Activated T-cell treated with anti-CD3 and anti-CD28 coated beads, Interleukin-2, amount 50 U/mL, for 24 hours (primary cell): ENCODE measurements at regions not wholly inside any gene's neighbourhood (a gene's known extent, or its start where the extent isn't known, plus 50 kb on each side); places are given as distances from the start of the nearest gene placed in this dataset.
"Not testable (repeated sequence)": the region's sequence is repeated elsewhere in the genome, so short reads cannot be mapped to it uniquely, and the experiment has no call there.

Source experiments
- DNase-seq: peaks from one replicate; pipeline ENCODE4 v3.0.0-alpha.2; 2020
- H3K27ac Mint-ChIP-seq: 2 replicates; pipeline ENCODE4 v1.8.0; 2020; ENCODE audit warnings: mild to moderate bottlenecking, mixed read lengths
- H3K27me3 Mint-ChIP-seq: 2 replicates; pipeline ENCODE4 v1.8.0; 2020; ENCODE audit warnings: mixed read lengths
- H3K36me3 Mint-ChIP-seq: 2 replicates; pipeline ENCODE4 v1.8.0; 2020; ENCODE audit warnings: low read depth, mixed read lengths
- H3K4me1 Mint-ChIP-seq: 2 replicates; pipeline ENCODE4 v1.8.0; 2020; ENCODE audit warnings: low read depth, mixed read lengths
- H3K4me3 Mint-ChIP-seq: 2 replicates; pipeline ENCODE4 v1.8.0; 2020; ENCODE audit warnings: mild to moderate bottlenecking, moderate library complexity, mixed read lengths
- H3K9me3 Mint-ChIP-seq: 2 replicates; pipeline ENCODE4 v1.8.0; 2020; ENCODE audit warnings: mixed read lengths

DNA sequence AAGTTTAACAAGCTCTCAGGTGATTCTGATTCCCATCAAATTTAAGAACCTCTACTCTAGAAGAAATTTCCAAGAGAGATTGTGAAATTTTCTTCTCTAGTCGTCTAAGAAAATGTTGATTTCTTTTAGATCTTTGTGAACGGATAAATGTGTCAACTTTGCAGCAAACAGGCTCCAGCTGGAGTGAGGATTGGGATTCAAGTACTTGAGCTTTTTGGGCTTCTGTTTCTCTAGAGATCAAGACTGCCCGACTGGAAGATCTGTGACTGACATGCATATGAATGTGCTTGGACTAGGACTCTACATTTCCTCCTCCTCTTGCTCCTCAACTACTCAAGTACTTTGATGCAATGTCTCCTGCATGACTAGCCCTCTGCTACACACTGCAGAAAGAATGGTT lies 388.3 kb downstream of the TMEM38B start:
- no peaks in the 10 kb centered on the region for H3K36me3 Mint-ChIP-seq
- H3K4me3 Mint-ChIP-seq: no peak overlapping the region

DNA sequence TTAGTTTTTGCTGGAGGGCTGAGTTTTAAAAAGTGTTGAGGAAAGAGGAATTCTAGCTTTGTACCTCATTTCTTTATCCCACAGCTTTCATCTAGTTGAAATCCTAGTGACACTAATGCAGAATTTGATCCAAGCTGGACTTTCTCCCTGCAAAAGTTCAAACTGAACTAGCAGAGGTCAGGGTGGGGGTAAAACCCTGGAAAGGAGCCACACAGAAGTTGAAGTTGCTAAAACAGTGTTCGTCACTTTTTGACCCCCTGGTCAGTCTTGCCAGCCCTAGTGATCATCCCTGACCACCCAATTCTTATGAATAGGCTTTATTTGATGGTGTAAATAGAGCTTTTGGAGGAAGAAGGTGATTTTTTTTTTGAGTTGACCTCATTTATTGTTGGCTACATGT lies 390.4 kb downstream of the TMEM38B start:
- Mint-ChIP-seq H3K27me3 (no peaks in the 10 kb centered on the region), H3K9me3 (peaks cover 3% of the 10 kb centered on the region), H3K36me3 (no peaks in the 10 kb centered on the region), H3K4me3 (no peak overlapping the region), H3K27ac (no peak overlapping the region), H3K4me1 (no peaks in the 10 kb centered on the region)
- no peak for DNase-seq

More for the DNA sequence above, 388.3 kb downstream of the TMEM38B start:
- Mint-ChIP-seq H3K9me3 (no peaks in the 10 kb centered on the region), H3K27ac (no peak overlapping the region), H3K27me3 (no peaks in the 10 kb centered on the region), H3K4me1 (no peaks in the 10 kb centered on the region)
- DNase-seq: no peak

- peaks cover 3% of the 10 kb centered on the region for H3K9me3 Mint-ChIP-seq
- no peaks in the 10 kb centered on the region for H3K36me3 Mint-ChIP-seq
- no peak overlapping the region for H3K4me3 Mint-ChIP-seq
- no peaks in the 10 kb centered on the region for H3K4me1 Mint-ChIP-seq
- H3K27ac Mint-ChIP-seq: no peak overlapping the region
- no peak for DNase-seq
- H3K27me3 Mint-ChIP-seq: no peaks in the 10 kb centered on the region
These were observed 391.1 kb downstream of the TMEM38B start for GRCh38 chr9:106085479-106085878.

DNA sequence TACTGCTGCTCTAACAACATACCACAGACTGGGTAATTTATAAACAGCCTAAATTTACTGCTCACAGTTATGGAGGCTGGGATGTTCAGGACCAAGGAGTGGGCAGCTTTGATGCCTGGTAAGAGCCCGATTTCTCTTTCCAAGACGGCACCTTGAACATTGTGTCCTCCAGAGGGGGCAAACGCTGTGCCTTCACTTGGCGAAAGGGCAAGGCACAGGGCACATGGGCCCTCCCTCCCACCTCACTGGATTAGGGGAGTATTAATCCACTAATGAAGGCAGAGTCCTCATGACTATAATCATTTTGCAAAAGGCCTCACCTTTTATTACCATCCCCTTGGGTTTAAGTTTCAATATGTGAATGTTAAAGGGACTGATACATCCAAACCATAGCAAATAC lies 397.7 kb downstream of the TMEM38B start:
- no peaks in the 10 kb centered on the region for H3K27me3 Mint-ChIP-seq
- no peak overlapping the region for H3K27ac Mint-ChIP-seq
- H3K4me3 Mint-ChIP-seq: no peak overlapping the region
- no peak for DNase-seq
- H3K4me1 Mint-ChIP-seq: no peaks in the 10 kb centered on the region
- peaks cover 17% of the 10 kb centered on the region for H3K9me3 Mint-ChIP-seq
- no peaks in the 10 kb centered on the region for H3K36me3 Mint-ChIP-seq

- no peaks in the 10 kb centered on the region for H3K36me3 Mint-ChIP-seq
- H3K4me3 Mint-ChIP-seq: no peak overlapping the region
- H3K27ac Mint-ChIP-seq: no peak overlapping the region
- H3K4me1 Mint-ChIP-seq: no peaks in the 10 kb centered on the region
- DNase-seq: no peak
- no peaks in the 10 kb centered on the region for H3K27me3 Mint-ChIP-seq
- peaks cover 5% of the 10 kb centered on the region for H3K9me3 Mint-ChIP-seq
These were observed 408.5 kb downstream of the TMEM38B start for GRCh38 chr9:106102821-106103220.

DNA sequence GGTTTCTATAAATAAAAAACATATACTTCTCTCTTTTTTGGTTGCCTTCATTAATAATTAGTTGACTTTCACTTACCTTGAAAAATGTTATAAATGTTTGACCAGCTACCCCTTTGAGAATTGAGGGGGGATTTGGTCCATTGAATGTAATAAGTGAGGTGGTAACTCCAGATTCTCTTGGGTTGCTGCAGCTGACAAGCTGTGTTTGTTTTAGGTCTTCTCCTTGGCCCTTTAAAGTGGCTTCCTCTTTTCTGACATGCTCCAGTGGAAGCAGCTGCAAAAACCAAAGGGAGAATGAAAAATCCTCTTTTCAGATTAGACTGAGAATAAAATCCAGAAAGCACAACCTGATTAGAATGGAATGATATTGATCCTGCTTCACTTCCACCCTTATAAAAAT lies 410.5 kb downstream of the TMEM38B start:
- no peaks in the 10 kb centered on the region for H3K27me3 Mint-ChIP-seq
- H3K4me3 Mint-ChIP-seq: no peak overlapping the region
- no peaks in the 10 kb centered on the region for H3K4me1 Mint-ChIP-seq
- H3K27ac Mint-ChIP-seq: no peak overlapping the region
- no peak for DNase-seq
- peaks cover 9% of the 10 kb centered on the region for H3K9me3 Mint-ChIP-seq
- no peaks in the 10 kb centered on the region for H3K36me3 Mint-ChIP-seq

DNA sequence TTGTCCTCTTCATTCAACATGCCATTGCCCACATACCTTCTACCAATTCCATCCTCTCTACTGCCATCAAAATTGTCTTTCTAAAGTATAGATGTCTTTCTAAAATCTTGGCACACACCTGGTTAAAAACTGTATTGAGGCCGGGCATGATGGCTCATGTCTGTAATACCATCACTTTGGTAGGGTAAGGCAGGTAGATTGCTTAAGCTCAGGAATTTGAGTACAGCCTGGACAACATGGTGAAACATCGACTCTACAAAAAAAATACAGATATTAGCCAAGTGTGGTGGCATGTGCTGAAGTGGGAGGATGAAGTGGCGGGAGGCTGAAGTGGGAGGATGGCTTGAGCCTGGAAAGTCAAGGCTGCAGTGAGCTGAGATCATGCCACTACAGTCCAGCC lies 412.1 kb downstream of the TMEM38B start:
- peaks cover 11% of the 10 kb centered on the region for H3K9me3 Mint-ChIP-seq

GRCh38 chr9:106107716-106108115 lies 413.4 kb downstream of the TMEM38B start:
- no peak overlapping the region for H3K4me3 Mint-ChIP-seq
- H3K27ac Mint-ChIP-seq: no peak overlapping the region
- H3K9me3 Mint-ChIP-seq: peaks cover 9% of the 10 kb centered on the region
- no peaks in the 10 kb centered on the region for H3K4me1 Mint-ChIP-seq
- H3K27me3 Mint-ChIP-seq: no peaks in the 10 kb centered on the region
- DNase-seq: no peak
- H3K36me3 Mint-ChIP-seq: no peaks in the 10 kb centered on the region

More for the DNA sequence above, 412.1 kb downstream of the TMEM38B start:
- Mint-ChIP-seq H3K4me1 (no peaks in the 10 kb centered on the region), H3K27me3 (no peaks in the 10 kb centered on the region), H3K27ac (no peak overlapping the region), H3K36me3 (no peaks in the 10 kb centered on the region), H3K4me3 (no peak overlapping the region)
- DNase-seq: no peak

- not testable (repeated sequence) for H3K9me3 Mint-ChIP-seq, H3K36me3 Mint-ChIP-seq, DNase-seq, H3K27me3 Mint-ChIP-seq, H3K4me3 Mint-ChIP-seq, H3K4me1 Mint-ChIP-seq, H3K27ac Mint-ChIP-seq
These were observed 415.4 kb downstream of the TMEM38B start for GRCh38 chr9:106109706-106110105.

DNA sequence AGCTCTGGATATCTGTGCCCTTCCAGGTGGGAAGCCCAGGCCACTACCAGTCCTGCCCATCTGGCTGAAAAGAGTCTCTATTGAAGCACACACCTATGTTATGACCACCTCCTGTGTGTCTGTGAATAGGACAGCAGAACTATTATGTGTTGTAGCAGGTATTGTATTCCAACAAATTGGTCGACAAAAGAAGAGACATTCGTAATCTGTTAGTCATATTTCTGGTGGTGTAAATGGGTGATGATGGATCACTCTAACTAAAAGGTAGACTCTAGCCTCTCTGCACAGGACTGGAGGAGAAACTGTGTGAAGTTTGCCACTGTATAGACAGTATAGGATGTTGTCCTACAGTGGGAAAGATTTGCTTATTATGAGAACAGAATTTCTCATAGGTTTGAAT lies 416.1 kb downstream of the TMEM38B start:
- no peaks in the 10 kb centered on the region for H3K4me1 Mint-ChIP-seq
- H3K4me3 Mint-ChIP-seq: no peak overlapping the region
- no peak for DNase-seq
- no peak overlapping the region for H3K27ac Mint-ChIP-seq
- H3K36me3 Mint-ChIP-seq: no peaks in the 10 kb centered on the region
- H3K9me3 Mint-ChIP-seq: peaks cover 6% of the 10 kb centered on the region
- no peaks in the 10 kb centered on the region for H3K27me3 Mint-ChIP-seq

DNA sequence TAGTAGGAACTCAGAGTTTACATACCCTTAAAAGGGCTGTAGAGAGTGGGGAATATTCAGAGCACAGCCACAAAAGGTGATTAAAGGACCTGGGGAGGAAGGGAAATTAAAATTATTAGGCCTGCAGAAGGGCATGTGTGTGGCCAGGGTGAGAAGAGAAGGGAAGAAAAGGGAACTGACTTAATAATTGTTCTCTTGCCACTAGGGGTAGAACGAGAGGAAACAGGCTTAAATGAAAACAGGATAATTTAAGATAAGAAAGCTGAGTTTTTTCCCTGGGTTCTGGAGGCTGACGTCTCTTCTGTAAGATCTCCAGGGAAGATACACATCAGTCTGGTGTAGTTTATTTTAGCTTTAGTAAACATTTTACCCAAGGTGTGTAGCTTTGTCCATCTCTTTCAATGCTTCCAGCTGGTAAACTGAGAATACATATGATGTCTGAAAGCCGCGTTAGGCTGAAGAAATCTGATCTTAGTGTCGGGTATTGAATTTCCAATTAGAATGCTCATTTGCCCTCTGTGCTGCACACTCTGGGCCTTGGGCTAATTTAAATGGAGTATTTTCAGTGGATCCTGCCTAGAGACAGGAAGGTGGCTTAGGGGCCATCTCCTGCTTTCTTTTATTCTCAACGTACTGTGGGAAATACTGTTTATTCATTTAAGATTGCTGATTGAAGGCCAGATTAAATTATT lies 416.8 kb downstream of the TMEM38B start:
- H3K27ac Mint-ChIP-seq: no peak overlapping the region
- peaks cover 6% of the 10 kb centered on the region for H3K9me3 Mint-ChIP-seq
- no peaks in the 10 kb centered on the region for H3K27me3 Mint-ChIP-seq
- DNase-seq: no peak
- no peaks in the 10 kb centered on the region for H3K36me3 Mint-ChIP-seq
- H3K4me1 Mint-ChIP-seq: no peaks in the 10 kb centered on the region
- no peak overlapping the region for H3K4me3 Mint-ChIP-seq

DNA sequence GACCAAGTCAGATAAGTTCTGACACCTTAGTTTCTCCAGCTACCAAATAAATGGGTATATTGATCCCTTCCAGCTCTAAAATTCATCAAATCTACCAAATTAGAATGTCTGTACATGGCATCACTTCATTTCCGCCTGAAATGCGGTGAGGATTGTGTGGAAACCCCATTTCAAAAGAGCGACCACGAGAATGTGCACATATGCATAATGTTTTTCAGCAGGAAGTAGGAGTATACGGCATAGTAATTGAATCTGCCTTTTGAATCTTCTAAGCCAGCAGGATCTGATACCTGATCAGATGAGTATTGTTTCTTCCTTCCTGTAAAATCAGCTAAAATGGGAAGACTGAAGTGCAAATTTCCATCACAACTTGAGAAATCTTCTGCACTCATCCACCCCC lies 418.6 kb downstream of the TMEM38B start:
- DNase-seq: no peak

GRCh38 chr9:106119176-106119575 lies 424.8 kb downstream of the TMEM38B start:
- H3K4me3 Mint-ChIP-seq: no peak overlapping the region
- no peaks in the 10 kb centered on the region for H3K27me3 Mint-ChIP-seq
- H3K27ac Mint-ChIP-seq: no peak overlapping the region
- no peak for DNase-seq
- peaks cover 8% of the 10 kb centered on the region for H3K9me3 Mint-ChIP-seq
- no peaks in the 10 kb centered on the region for H3K36me3 Mint-ChIP-seq
- H3K4me1 Mint-ChIP-seq: no peaks in the 10 kb centered on the region

More for the DNA sequence above, 418.6 kb downstream of the TMEM38B start:
- Mint-ChIP-seq H3K4me1 (no peaks in the 10 kb centered on the region), H3K36me3 (no peaks in the 10 kb centered on the region), H3K27me3 (no peaks in the 10 kb centered on the region), H3K27ac (no peak overlapping the region), H3K9me3 (peaks cover 10% of the 10 kb centered on the region), H3K4me3 (no peak overlapping the region)

DNA sequence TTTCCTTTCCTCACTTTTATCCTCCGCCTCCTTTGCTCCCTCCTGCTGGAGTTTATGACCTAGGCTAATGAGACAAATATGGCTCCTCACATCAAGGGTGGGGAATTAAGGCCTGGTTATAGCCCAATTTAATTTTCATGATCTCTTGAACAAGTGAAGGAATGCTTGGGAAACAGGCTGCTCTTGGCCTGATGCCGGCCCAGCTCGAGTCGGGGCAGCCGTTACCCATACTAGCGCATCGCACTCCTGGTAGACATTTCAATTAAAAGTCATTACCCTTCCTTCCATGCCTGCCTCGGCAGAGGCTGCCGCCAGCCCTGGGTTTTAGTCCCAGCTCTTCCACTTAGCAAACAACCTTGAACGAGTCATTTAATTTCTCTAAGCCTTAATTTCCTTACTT lies 425.7 kb downstream of the TMEM38B start:
- no peaks in the 10 kb centered on the region for H3K4me1 Mint-ChIP-seq

GRCh38 chr9:106127776-106128175 lies 433.4 kb downstream of the TMEM38B start:
- Mint-ChIP-seq H3K9me3 (no peaks in the 10 kb centered on the region), H3K4me3 (no peak overlapping the region), H3K27ac (no peak overlapping the region), H3K36me3 (no peaks in the 10 kb centered on the region), H3K27me3 (no peaks in the 10 kb centered on the region), H3K4me1 (no peaks in the 10 kb centered on the region)
- DNase-seq: no peak

More for the DNA sequence above, 425.7 kb downstream of the TMEM38B start:
- no peak for DNase-seq
- Mint-ChIP-seq H3K36me3 (no peaks in the 10 kb centered on the region), H3K27me3 (no peaks in the 10 kb centered on the region), H3K4me3 (no peak overlapping the region), H3K9me3 (peaks cover 8% of the 10 kb centered on the region), H3K27ac (no peak overlapping the region)

DNA sequence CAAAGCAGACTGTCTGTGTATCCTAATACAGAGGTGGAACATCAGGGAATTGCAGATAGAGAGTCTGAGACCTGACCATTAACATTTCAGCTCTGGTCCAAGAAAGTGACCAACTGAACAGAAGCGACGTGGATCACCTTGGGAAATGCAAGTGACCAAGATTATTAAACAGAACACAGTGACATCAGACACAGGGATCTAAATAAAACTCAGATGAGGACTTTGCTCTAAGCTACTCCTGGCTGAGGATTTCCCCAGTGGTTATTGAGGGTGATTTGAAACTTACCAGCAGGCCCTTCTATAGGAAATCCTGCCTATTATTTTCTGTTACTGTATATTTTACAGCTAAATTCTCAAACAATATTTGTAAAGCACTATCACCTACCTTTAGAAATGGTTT lies 436.0 kb downstream of the TMEM38B start:
- DNase-seq: no peak
- no peaks in the 10 kb centered on the region for H3K4me1 Mint-ChIP-seq
- no peak overlapping the region for H3K27ac Mint-ChIP-seq
- H3K36me3 Mint-ChIP-seq: no peaks in the 10 kb centered on the region
- no peak overlapping the region for H3K4me3 Mint-ChIP-seq
- no peaks in the 10 kb centered on the region for H3K9me3 Mint-ChIP-seq
- no peaks in the 10 kb centered on the region for H3K27me3 Mint-ChIP-seq
